H1 (cell line): ENCODE measurements at regions not wholly inside any gene's neighbourhood (a gene's known extent, or its start where the extent isn't known, plus 50 kb on each side); places are given as distances from the start of the nearest gene placed in this dataset.
"Not testable (repeated sequence)": the region's sequence is repeated elsewhere in the genome, so short reads cannot be mapped to it uniquely, and the experiment has no call there.

ENCODE experiments used
- CTCF ChIA-PET: fragments of 300-600 bp; sonication (Branson Sonifier 250); formaldehyde crosslinking; loops from one replicate; lab custom pipeline; 2021; ENCODE audit not compliant: partially characterized antibody; lab: Charles Lee
- POLR2A ChIA-PET: fragments of 300-600 bp; sonication (Branson Sonifier 250); formaldehyde crosslinking; loops from one replicate; lab custom pipeline; 2021; ENCODE audit warnings: inconsistent platforms; ENCODE audit not compliant: partially characterized antibody; lab: Charles Lee
- DNase-seq, 2 experiments: peaks; one replicate each; pipeline versions ENCODE4 v3.0.0 to v3.0.0-alpha.2; 2010 to 2022; ENCODE audit warnings: low spot score in 2 of 2, low read depth in 1 of 2, mixed read lengths in 1 of 2
- FAIRE-seq: peaks from 2 replicates; lab custom pipeline; 2011; peaks lifted over from hg19 to GRCh38; lab: Jason Lieb, UNC
- H2AFZ ChIP-seq: 2 replicates; pipeline ENCODE4 v1.8.1; 2012; ENCODE audit warnings: low read length, inconsistent platforms
- H2AK5ac ChIP-seq: 2 replicates; pipeline ENCODE4 v1.6.1; 2013; ENCODE audit warnings: low read depth, low read length
- H2BK120ac ChIP-seq: replicated peaks from 2 replicates; pipeline ENCODE3; 2013; ENCODE audit warnings: low read depth, low read length, inconsistent platforms
- H2BK12ac ChIP-seq: 2 replicates; pipeline ENCODE4 v1.6.1; 2013; ENCODE audit warnings: low read depth, low read length
- H2BK15ac ChIP-seq: 2 replicates; pipeline ENCODE4 v1.6.1; 2013; ENCODE audit warnings: low read length
- H2BK20ac ChIP-seq: 2 replicates; pipeline ENCODE4 v1.6.1; 2013; ENCODE audit warnings: low read length
- H2BK5ac ChIP-seq: 2 replicates; pipeline ENCODE4 v1.6.1; 2013; ENCODE audit warnings: low read depth, low read length
- H3K14ac ChIP-seq: 2 replicates; pipeline ENCODE4 v1.6.1; 2013; ENCODE audit warnings: inconsistent platforms; ENCODE audit not compliant: insufficient read length
- H3K18ac ChIP-seq: 2 replicates; pipeline ENCODE4 v1.6.1; 2013; ENCODE audit warnings: low read length; ENCODE audit errors: extremely low read depth
- H3K23ac ChIP-seq: 2 replicates; pipeline ENCODE4 v1.6.1; 2013; ENCODE audit warnings: inconsistent platforms; ENCODE audit not compliant: insufficient read length
- H3K23me2 ChIP-seq: 2 replicates; pipeline ENCODE4 v1.6.1; 2013; ENCODE audit warnings: low read depth, low read length
- H3K27ac ChIP-seq: 2 replicates; pipeline ENCODE4 v1.6.1; 2011; ENCODE audit warnings: low read depth, low read length, inconsistent platforms
- H3K27me3 ChIP-seq, 4 experiments: replicated peaks in 1 of 4; 1 replicate in 1 of 4; 2 replicates in 3 of 4; pipeline versions ENCODE4 v1.6.1 to v1.8.1; 2011 to 2013; ENCODE audit warnings: low read length in 3 of 4, mild to moderate bottlenecking in 3 of 4, inconsistent platforms in 2 of 4, mixed read lengths in 2 of 4, moderate library complexity in 1 of 4; ENCODE audit not compliant: control insufficient read depth in 3 of 4, insufficient read depth in 3 of 4; ENCODE audit errors: extremely low read depth in 1 of 4
- H3K36me3 ChIP-seq, 4 experiments: 2 replicates each; pipeline versions ENCODE4 v1.6.1 to v1.8.1; 2011 to 2013; ENCODE audit warnings: mild to moderate bottlenecking in 4 of 4, low read length in 3 of 4, moderate library complexity in 2 of 4, control low read depth in 1 of 4, inconsistent platforms in 1 of 4; ENCODE audit not compliant: insufficient read depth in 4 of 4, control insufficient read depth in 2 of 4
- H3K4ac ChIP-seq: replicated peaks from 2 replicates; pipeline ENCODE3; 2013; ENCODE audit warnings: low read length, low read depth, mixed read lengths, inconsistent platforms; ENCODE audit not compliant: insufficient read length
- H3K4me1 ChIP-seq, 4 experiments: replicated peaks in 1 of 4; 1 replicate in 1 of 4; 2 replicates in 3 of 4; pipeline versions ENCODE4 v1.6.1 to v1.8.1; 2011 to 2013; ENCODE audit warnings: low read length in 3 of 4, inconsistent platforms in 2 of 4, mixed read lengths in 1 of 4; ENCODE audit not compliant: insufficient read depth in 4 of 4, control insufficient read depth in 3 of 4
- H3K4me2 ChIP-seq, 2 experiments: 2 replicates each; pipeline versions ENCODE4 v1.6.1 to v1.8.1; 2011 to 2013; ENCODE audit warnings: low read depth in 2 of 2, low read length in 2 of 2, control low read depth in 1 of 2, inconsistent platforms in 1 of 2, mild to moderate bottlenecking in 1 of 2; ENCODE audit not compliant: insufficient read depth in 1 of 2
- H3K4me3 ChIP-seq, 4 experiments: fragments of 200-600, 300-600 bp in 1 of 4; sonication (generic), shearing (Covaris generic), sonication (Bioruptor Twin) in 1 of 4; 2 replicates each; pipeline versions ENCODE4 v1.5.1 to v1.8.1; 2011 to 2016; ENCODE audit warnings: low read length in 4 of 4, low read depth in 3 of 4, control low read depth in 2 of 4, inconsistent platforms in 2 of 4, mild to moderate bottlenecking in 2 of 4, mixed read lengths in 1 of 4, moderate library complexity in 1 of 4; ENCODE audit not compliant: insufficient read depth in 2 of 4; ENCODE audit errors: extremely low read depth in 1 of 4
- H3K56ac ChIP-seq: replicated peaks from 2 replicates; pipeline ENCODE3; 2013; ENCODE audit warnings: low read depth, mild to moderate bottlenecking, mixed read lengths, low read length, inconsistent platforms; ENCODE audit not compliant: insufficient read length
- H3K79me1 ChIP-seq: 2 replicates; pipeline ENCODE4 v1.6.1; 2013; ENCODE audit warnings: low read depth, low read length, control low read depth
- H3K79me2 ChIP-seq, 2 experiments: 2 replicates each; pipeline versions ENCODE4 v1.6.1 to v1.8.1; 2012 to 2013; ENCODE audit warnings: low read length in 2 of 2, mild to moderate bottlenecking in 2 of 2, inconsistent platforms in 1 of 2; ENCODE audit not compliant: insufficient read depth in 2 of 2, control insufficient read depth in 1 of 2
- H3K9ac ChIP-seq, 4 experiments: replicated peaks in 1 of 4; 1 replicate in 1 of 4; 2 replicates in 3 of 4; pipeline versions ENCODE4 v1.6.1 to v1.8.1; 2011 to 2013; ENCODE audit warnings: low read depth in 3 of 4, low read length in 3 of 4, control low read depth in 2 of 4, mild to moderate bottlenecking in 2 of 4, moderate library complexity in 2 of 4, inconsistent platforms in 1 of 4; ENCODE audit errors: extremely low read depth in 1 of 4
- H3K9me3 ChIP-seq, 2 experiments: 2 replicates each; pipeline versions ENCODE4 v1.6.1 to v1.8.1; 2012 to 2013; ENCODE audit warnings: mild to moderate bottlenecking in 2 of 2, moderate library complexity in 2 of 2, control low read depth in 1 of 2, inconsistent platforms in 1 of 2, low read depth in 1 of 2, low read length in 1 of 2, mixed read lengths in 1 of 2; ENCODE audit not compliant: insufficient read depth in 2 of 2
- H4K20me1 ChIP-seq, 2 experiments: replicated peaks in 1 of 2; 2 replicates each; pipeline versions ENCODE3 to v1.8.1; 2011 to 2013; ENCODE audit warnings: inconsistent platforms in 2 of 2, low read length in 2 of 2, mild to moderate bottlenecking in 1 of 2; ENCODE audit not compliant: insufficient read depth in 2 of 2, control insufficient read depth in 1 of 2
- H4K5ac ChIP-seq: 2 replicates; pipeline ENCODE4 v1.6.1; 2013; ENCODE audit warnings: low read length, low read depth, mixed read lengths, inconsistent platforms; ENCODE audit not compliant: insufficient read length
- H4K8ac ChIP-seq: 2 replicates; pipeline ENCODE4 v1.8.0; 2013; ENCODE audit warnings: mild to moderate bottlenecking, moderate library complexity, low read length, inconsistent platforms; ENCODE audit not compliant: insufficient read depth; ENCODE audit errors: extremely low read depth
- H4K91ac ChIP-seq: replicated peaks from 2 replicates; pipeline ENCODE3; 2013; ENCODE audit warnings: low read length, mixed read lengths, inconsistent platforms; ENCODE audit not compliant: insufficient read length

- FAIRE-seq, H3K4ac ChIP-seq, H4K20me1 ChIP-seq, H3K36me3 ChIP-seq, H2BK120ac ChIP-seq, H3K79me2 ChIP-seq, CTCF ChIA-PET, H2BK5ac ChIP-seq, H3K4me3 ChIP-seq, H2BK15ac ChIP-seq, H3K4me2 ChIP-seq, H3K23ac ChIP-seq, H3K27ac ChIP-seq, H3K9ac ChIP-seq, H3K18ac ChIP-seq, H2AFZ ChIP-seq, H4K5ac ChIP-seq, H2BK20ac ChIP-seq, DNase-seq, H3K27me3 ChIP-seq, H3K23me2 ChIP-seq, H4K91ac ChIP-seq, H3K79me1 ChIP-seq, H4K8ac ChIP-seq, H2AK5ac ChIP-seq, H3K14ac ChIP-seq, H2BK12ac ChIP-seq, H3K56ac ChIP-seq: not testable (repeated sequence)
- Histone ChIP-seq H3K9me3 (peaks cover 5 to 13% of the 10 kb centered on the region in 2 experiments), H3K4me1 (peaks cover 3 to 21% (median 19%) of the 10 kb centered on the region in 4 experiments)
- POLR2A ChIA-PET, result interaction anchor here (1.0 kb wide), 1 partner anchor 428 kb away, joined by 3 read pairs; the partner anchor contains the start of gene ID2
These were observed 427.6 kb upstream of the ID2 start for GRCh38 chr2:8254214-8254613.
